Fibroblast of skin of left biceps (primary cell): ENCODE measurements at regions not wholly inside any gene's neighbourhood (a gene's known extent, or its start where the extent isn't known, plus 50 kb on each side); places are given as distances from the start of the nearest gene placed in this dataset.

Experiments used
- DNase-seq, 2 experiments: peaks; one replicate each; pipeline ENCODE4 v3.0.0-alpha.2; 2013; ENCODE audit warnings: low read depth in 2 of 2

- DNase-seq: no peak
Observed at GRCh38 chr2:188207554-188207953, 84.1 kb upstream of the GULP1 start.

- DNase-seq: no peak
Observed at GRCh38 chr2:188209218-188209617, 82.5 kb upstream of the GULP1 start.

- DNase-seq: no peak
Observed at GRCh38 chr2:188217264-188217663, 74.4 kb upstream of the GULP1 start.

DNA sequence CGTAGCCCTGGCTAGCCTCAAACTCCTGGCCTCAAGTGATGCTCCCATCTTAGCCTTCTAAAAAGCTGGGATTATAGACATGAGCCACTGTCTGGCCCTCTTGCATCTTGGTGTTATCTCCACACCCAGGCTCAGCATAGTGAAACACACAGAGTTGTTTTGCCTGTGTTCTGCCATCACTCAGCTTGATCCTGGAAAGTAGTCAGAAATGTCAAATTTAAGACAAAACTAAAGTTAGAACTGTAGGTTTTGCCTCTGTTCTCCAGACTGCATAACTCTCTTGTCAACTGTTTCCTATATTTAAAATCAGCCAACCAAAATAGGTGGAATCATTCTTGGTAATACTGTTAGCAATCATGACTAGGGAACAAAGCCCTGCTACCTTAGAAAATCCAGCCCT, 72.1 kb upstream of the GULP1 start:
- no peak for DNase-seq

DNA sequence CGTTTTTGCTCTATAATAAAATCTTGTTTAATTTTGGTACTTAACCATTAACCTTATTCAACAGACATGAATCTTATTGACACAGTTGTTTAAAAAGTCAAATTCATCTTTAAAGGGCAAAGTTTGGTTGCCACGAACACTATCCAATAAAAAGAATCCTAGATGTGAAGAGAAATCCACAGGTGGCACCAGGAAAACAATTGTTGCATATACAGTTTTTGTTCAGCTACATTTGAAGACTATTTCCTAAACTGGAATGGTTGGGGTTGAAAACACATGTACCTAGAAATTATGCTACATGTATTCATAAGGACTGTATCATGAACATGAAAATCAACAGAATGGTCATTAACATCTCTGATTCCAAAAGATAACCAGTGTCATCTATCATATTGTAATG, 71.1 kb upstream of the GULP1 start:
- no peak for DNase-seq

DNA sequence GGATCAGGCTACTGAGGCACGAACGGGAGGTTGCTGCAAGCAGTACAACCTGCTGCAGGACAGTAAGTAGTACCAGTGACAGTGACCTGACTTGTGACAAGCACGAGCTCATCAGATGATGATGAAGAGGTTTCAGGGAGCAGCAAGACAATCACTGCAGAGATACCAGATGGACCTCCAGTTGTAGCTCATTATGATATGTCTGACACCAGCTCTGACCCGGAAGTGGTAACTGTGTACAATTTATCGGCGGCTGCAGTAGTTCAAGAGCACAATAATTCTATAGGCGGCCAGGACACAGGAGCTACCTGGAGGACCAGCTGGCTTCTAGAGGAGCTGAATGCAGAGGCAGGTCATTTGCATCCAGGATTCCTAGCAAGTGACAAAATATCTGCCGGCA, 64.0 kb upstream of the GULP1 start:
- no peak for DNase-seq

DNA sequence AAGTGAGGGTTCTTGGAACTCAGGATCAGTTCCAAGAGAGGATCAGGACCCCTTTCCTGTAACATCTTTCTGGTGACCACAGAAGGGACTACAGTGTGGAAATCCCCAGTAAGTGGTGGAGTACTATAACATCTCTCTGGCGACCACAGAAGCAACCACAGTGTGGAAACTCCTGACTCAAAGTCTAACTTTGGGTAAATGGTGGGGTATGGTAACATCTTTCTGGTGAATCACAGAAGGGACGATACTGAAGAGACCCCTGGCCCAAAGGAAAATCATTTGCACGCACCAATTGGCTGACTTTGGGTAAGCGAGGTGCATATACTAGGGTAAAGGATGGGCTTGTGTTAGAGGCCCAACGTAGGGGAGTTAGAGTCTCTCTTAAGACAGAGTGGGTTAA, 56.3 kb upstream of the GULP1 start:
- DNase-seq: no peak

DNA sequence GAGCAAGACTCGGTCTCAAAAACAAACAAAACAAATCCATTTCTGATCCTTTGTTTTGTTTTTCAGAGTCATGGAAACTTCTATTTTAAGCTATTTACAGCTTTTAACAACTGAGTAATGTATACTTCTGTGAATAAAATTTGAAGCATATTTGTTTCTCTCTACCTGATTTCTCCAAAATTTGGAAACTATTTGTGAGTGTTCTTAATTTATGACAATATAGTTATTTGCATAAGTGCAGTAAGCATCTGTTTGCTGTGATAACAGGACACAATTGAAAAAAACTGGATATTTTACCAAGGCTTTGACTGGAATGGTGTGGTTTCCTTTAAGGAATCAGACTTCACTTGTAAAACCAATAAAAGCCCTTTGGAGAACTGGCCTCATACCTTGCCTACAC, 53.3 kb upstream of the GULP1 start:
- DNase-seq: no peak
